NOMO-1 treated with dmso at 0.1 percent for 144 hours (cell line): ENCODE measurements at regions not wholly inside any gene's neighbourhood (a gene's known extent, or its start where the extent isn't known, plus 50 kb on each side); places are given as distances from the start of the nearest gene placed in this dataset.

Experiments used
- DNase-seq: peaks from one replicate; lab custom pipeline; 2025; ENCODE audit not compliant: unreplicated experiment; lab: John Stamatoyannopoulos, UW

DNA sequence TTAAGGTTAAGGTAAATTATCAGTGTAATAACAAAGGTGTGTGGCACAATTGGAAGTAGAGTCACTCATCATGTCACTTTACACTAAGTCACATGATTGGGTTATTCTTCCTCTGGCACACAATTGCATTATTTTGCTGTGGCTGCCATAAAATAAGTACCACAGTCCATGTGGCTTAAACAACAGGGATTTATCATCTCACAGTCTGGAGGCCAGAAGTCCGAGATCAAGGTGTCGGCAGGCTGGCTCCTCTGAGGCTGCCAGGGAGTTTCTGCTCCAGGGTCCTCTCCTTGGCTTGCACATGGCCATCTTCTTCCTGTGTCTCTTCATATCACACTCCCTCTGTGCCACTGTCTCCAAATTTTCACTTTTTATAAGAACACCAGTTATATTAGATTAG is 421.2 kb downstream of the CMPK2 start:
- no peak for DNase-seq

DNA sequence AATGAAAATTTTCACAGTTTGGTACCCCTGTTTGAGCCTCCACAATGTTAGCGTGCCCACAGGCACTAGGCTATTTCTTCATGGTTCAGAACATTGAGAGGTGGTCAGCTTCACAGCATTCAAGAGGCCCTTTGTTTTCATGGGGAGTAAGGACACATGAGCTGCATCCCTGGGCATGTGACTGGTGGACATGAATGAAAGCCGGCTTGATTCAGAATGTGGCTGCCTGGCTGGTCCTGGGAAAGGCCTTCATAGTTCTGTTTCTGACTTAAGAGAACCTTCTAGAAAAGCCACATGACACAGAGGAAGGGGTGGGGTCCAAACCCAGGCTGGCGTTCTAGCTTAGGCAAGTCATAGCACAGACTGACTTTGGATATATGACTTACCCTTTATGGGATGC is 420.6 kb downstream of the CMPK2 start:
- DNase-seq: no peak

DNA sequence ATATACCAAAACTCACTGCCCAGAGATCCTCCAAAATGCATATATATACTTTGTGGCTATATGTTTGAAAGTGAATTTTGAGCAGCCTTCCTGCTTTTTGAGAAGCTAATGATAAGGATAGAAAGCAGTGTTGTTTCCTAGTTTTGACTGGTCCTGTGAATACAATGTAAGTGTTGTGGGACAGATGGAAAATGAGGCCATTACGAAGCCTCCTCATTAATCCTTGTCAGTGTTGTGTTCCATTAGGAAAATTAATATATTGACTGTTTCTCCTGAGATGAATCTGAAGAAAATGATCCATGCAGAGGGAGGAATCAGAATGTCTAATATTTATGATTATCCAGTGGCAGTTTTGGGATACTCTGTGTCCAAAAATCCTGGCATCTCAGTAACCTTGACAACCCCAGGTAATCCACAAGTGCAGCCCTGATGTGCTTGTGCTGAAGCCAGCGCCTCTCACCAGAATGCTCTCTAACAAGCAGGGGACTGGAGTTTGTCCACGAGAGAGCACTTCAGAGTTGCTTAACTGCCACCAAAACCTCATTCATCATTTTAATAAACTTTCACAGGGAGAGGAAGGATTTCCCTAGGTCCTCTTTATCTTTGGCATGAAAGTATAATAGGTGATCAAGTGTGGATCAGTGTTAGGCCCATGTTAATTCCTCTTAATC is 418.6 kb downstream of the CMPK2 start:
- no peak for DNase-seq

DNA sequence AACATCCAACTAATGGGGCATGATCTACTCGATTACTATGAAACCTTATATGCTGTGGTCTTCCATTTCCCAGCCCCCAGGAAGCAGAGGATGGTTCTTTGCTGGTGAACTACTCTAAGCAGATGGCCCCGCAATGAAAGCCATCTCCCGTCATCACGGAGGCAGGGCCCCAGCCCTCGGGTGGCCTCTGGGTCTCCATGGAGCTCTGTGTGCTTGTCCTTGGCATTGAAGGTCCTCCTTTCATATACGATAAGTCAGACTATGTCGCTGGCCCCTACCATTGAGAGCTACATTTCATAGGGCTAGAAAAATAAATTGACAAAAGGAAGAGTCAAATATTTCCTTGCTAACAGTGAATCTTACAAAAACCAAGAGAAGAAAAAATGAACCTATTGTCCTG is 416.8 kb downstream of the CMPK2 start:
- no peak for DNase-seq

DNA sequence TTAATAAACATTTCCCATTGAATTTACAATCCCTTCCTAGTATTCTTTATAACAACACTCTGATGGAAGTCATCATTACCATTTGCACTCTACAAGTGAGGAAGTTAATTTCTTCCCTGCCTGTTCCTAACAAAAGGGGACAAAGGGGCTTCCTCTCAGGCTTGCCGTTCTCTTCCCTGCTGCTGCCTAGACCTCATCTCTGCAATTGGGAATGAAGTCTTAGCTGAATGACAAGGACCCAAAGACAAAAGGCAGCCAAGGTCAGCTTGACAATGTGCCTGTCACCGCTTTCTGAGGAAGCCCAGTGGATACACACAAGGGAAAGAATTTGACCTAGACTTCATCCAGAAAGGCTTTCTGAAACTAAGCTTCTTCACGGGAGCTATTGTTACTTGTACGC is 416.4 kb downstream of the CMPK2 start:
- DNase-seq: no peak

DNA sequence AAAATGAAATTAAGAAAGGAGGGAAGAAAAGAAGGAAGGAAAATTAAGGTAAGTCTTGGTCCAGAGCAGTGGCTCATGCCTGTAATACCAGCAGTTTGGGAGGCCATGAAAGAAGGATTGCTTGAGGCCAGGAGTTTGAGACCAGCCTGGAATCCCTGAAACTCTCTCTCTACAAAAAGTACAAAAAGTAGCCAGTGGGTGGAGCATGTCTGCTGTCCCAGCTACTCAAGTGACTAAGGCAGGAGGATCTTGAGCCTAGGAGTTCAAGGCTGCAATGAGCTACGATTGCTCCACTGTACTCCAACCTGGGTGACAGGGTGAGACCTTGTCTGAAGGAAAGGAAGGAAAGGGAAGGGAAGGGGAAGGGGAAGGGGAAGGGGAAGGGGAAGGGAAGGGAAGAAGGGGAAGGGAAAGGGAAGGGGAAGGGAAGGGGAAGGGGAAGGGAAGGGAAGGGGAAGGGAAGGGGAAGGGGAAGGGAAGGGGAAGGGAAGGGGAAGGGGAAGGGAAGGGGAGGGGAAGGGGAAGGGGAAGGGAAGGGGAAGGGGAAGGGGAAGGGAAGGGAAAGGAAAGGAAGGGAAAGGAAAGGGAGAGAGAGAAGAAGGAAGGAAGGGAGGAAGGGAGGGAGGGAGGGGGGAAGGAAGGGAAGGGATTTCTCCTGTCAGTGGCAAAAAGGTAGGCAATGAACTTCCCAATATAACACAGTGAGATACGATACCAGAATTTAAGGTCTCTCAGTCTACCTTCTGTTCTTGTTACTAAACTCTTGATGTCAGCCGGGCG is 412.8 kb downstream of the CMPK2 start:
- no peak for DNase-seq

DNA sequence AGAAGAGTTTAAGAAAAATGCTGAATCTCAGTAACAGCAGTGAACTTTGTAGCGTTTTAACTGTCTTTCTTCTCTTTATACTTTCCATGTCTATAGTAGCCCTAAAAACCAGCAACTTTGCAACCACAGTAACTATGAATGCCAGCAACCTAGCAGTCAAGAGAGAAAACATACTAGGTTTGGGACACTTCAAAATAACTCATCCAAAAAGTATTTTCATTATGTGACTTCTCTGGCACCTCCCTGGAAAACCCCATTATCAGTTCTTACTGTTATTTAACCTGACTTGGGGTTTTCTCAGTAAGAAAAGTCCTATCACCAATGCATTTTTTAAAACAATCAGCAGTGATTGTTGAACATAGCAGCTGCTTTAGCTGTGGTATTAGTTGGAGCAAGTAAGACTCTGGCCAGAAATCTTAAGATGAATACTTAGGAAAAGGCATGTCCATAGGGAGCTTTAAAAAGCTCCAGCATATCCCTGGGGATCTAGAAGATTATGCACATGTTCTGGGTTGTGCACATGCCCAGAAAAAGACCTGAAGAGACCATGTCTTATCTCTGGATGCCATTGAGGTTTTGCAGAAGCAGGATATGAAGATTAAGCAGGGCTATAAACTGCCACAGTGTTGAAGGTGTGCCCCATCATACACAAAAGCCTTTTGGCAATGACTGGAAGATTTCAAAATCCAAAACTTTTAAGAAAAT is 411.3 kb downstream of the CMPK2 start:
- no peak for DNase-seq

DNA sequence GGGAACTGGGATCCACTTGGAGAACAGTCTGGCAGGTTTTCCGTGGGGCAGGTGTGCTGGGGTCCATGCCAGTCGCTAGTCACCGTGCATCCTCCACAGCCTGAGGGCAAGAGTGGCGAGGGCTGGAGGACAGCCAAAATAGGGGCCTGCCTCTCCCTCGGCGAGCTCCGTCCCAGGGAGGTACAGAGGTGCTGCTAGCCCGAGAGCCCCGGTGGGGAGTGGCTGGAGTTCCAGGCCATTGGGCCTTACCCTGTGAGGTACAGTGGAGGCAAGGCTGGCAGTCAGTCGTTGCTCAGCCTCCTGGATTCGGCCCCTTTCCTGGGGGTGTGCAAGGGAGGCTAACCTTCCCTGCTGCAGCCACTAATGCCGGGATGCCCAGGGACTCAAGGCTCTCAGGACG is 406.6 kb downstream of the CMPK2 start:
- no peak for DNase-seq

DNA sequence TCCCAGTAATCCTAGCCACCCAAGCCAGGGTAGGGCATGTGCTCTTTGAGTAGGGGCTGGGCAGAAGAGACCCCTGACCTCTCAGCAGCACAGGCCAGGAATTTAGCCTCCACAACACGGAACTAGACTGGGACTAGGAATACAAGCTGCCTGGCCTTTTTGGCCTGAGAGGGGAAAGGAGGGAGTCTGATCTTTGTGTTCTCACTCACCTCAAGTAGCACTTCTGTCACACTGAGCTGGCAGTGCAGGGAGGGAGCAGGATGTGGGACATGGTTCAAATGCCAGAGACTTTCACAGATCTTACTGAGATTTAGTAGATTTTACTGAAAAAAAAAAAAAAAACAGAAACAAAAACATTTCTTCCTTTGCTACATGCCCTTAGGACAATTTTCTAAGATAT is 395.2 kb downstream of the CMPK2 start:
- DNase-seq: no peak

DNA sequence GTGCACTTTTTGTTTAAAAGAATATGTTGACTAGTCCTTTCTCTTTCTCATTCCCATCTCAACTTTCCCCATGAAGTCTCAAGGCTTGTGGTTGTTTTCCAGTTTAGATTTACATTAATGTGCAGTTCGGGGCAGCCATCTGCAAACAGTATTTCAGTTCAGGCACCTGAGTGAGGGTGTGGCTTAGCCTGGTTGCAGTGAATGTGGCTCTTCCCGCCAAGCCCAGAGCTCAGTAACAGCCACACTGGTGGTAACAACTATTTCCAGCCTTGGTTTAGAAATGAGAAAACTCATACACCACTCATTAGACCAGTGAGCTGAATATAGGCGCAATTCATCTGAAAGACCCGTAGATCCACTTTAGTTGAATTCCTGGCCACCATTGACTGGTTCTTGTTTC is 394.3 kb downstream of the CMPK2 start:
- DNase-seq: no peak

DNA sequence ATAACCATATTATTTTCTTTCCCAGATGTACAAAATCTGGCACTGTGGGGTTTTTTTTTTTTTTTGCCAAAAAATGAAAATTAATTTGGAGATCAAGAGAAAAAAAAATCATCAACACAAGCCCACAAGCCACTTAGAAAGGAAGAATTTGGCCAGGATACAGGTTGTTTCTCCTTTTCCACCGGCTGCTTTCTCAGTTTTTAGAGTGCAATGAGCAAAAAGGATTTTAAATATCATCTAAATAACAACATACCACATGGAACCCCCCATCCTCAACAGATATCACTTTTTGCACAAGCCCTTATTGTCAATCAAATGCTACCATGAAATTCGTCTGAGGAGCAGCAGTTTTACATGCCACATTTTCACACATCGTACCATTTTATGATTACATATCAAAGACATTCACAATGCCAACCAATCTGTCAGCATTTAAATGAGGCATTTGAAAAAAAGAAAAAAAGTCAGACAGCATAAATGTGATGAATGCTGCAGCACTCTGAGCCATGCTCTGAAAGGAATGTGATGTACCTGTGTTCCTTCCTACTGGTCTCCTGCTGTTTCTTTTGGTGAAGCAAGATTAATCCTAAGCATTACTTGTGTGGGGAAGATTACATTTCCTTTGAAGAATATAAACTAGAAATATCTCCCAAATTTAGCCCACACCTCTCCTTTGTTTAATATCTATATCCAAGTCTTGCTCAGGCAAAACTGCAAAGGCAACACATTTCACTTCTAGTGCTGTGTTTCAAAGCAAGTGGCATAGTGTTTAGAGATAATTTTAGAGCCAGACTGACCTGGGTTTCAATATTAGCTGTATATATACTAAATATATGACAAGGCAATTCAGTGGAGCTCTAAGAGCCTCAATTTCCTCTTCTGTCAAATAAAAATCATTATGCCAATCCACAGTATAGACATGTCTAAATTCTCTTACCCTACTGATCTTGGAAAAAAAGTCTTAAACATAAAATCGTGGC is 391.3 kb downstream of the CMPK2 start:
- no peak for DNase-seq

DNA sequence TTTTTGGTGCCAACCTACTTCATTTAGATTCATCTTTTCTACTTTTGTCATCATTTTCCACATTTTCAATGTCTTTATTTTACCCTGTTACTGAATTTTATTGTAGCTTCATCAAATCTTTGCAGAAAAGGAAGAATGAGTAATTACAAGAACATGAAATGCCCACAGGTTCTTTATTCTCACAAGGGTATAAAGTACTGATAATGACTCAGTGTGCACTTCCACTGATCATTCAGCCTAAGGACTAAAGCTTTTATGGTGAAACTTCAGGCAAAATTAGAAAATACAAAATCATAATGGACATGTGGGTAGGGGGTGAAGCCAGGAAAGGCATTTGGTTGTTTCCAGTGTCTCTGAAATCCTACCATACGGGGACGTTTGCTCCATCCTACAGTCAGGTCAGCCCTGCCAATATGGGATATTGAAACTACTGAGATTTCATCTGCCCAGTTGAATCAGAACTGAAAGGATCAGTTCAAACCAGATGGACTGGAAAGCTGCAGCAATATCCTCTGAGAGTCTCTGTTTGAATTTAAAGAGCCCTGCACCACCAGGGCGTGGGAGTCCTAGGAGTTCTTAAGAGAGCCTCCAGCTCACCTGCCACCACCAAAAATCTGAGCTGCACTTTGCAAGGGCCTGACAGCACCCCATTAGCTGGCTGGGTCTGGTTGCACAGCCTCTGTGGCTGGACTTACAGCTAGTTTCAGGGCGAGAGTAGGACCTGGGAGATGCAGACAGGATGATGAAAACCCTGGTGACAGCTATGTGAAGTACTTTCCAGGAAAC is 390.4 kb downstream of the CMPK2 start:
- no peak for DNase-seq

DNA sequence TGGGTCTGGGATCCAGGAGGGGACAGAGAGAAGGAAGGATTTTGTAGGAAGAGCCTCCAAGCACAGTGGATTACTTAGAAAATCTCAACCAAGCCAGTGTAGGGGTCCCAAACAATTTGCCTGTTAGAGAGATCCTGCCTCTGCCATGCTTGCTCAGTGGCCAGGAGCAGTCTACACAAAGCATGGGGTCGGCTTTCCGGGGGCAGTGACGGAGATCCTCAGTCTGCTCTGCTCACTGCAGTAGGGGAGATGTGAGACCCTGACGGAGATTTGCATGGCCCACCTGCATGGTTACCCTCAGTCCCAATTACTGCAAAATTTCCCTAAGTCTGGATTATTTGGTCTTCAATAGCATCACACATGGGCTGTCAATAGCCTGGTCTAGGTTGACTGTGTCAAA is 385.2 kb downstream of the CMPK2 start:
- no peak for DNase-seq

DNA sequence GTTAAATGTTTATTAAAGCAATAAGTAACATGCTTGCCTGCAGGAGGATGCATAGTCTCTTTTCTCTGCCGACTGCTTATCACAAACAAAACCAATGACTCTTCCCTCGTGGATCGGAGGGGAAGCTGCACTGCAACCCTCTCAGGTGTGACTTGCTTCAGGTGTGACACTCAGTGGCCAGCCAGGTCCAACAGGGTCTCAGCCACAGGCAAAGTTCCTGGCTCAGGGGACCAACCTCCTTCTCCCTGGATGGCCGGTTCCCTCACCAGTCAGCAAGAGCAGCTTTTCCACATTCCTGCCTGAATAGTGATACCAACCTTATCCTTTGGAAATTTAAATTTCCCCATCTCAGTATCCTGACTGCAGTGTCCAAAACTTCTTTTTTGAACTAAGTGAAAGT is 383.5 kb downstream of the CMPK2 start:
- DNase-seq: no peak

DNA sequence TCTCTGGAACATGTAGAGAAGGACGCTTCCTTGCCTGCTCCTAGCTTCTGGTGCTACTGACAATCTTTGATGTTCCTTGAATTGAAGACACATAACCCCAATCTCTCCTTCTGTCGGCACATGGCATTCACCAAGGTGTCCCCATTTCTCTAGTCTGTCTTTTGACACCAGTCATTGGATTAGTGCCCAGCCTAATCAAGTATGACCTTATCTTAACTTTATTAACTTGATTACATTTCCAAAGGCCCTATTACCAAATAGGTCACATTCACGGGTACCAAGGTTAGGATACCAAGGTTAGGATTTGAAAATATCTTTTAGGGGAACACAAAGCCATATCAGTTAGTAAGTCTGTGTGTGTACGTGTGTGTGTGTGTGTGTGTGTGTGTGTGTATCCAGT is 377.9 kb downstream of the CMPK2 start:
- DNase-seq: no peak

DNA sequence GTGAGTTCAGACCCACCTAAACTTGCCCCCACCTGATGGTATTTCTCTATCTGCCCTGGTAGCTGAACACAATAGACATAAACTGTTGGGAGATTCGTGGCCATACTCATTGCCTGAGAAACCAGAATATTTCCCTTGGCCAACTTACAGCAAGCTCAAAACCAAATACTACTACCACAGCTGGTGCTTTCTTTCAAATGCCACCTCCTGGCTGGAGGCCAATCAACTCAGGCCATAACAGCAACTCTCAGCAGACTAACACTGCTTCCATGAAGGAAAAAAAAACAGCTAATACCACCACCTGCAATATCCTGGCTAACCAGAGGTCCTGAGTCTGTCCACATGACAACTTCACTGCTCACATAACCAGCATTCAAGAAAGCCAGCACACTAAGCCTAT is 373.1 kb downstream of the CMPK2 start:
- DNase-seq: no peak

DNA sequence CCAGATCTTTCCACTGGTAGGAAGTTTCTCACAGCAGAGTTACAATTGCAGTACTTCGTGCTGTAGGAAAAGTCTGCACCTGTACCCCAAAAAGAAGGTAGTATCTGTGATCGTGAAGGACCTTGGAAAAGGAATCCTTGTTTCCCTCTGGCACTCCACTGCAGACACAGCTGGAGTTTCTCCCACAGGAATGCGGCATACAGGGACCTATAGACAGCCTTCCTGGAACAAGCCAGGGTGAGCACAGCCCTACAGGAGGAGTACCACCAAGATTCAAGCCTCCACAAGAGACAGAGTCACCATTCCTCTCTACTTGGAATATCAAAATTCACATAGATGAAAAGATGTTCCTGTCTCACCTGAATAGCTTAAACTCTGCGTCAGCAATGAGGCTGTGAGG is 372.4 kb downstream of the CMPK2 start:
- no peak for DNase-seq

DNA sequence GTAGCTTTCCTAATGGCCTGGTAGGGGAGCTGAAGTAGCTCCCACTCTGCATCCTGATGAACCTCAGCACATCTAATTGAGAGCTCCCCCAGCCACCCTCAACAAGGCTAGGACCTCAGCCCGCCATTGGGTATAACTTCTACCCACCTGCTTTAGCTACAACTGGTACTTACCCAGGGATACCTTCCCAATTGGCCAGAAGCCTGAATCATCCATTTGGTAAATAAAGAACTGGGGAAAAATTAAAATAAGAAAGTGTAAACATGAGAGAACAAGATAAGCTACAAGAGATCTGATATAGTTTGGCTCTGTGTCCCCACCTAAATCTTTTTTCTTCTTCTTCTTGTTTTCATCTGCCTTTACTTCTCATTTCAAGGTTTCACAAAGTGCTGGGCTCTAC is 372.0 kb downstream of the CMPK2 start:
- DNase-seq: no peak

DNA sequence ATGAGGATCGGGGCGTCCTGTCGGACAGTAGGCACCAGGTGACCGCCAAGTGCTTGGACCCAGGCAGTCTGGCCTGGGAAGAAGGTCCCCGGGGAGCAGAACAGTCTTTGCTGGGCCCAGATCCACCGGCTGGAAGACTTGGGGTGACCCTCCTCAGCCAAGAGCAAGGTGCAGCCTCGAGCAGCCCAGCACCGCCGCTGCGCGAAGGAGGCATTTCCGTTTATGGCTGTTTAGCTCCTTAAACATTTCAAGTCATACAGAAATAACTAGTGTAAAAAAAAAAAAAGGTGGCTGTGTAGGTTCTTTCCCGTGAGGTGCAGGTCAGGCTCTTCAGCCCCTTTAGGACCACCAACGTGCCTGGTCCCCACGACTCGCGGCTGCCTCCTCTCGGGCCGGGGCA is 370.2 kb downstream of the CMPK2 start:
- DNase-seq: no peak

DNA sequence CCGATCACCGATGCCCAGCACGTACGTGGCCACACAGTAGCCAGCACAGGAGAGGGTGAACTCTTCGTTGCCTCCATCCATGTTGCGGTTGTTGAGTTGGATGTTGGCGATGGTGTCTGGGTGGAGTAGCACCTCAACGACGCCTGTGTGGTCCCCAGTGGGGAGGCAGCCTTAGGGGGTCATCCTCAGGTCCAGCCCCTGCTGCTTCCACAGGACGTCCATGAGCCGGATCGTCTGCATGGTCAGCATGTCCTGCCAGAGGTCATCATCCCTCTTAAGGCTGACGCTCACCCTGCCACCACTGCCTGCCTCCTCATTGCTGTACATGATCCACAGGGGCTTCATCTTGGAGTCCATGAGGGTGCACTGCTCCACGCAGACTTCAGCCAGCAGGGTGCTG is 369.3 kb downstream of the CMPK2 start:
- DNase-seq: no peak
